Bronchial epithelial cell (primary cell): ENCODE measurements at regions not wholly inside any gene's neighbourhood (a gene's known extent, or its start where the extent isn't known, plus 50 kb on each side); places are given as distances from the start of the nearest gene placed in this dataset.
A peak's percentile ranks its signal among the peaks of the same experiment; 100 is the strongest.

Source experiments
- DNase-seq: peaks from one replicate; pipeline ENCODE4 v3.0.0-alpha.2; 2010; ENCODE audit warnings: low read depth
- FAIRE-seq: peaks from 2 replicates; lab custom pipeline; 2011; peaks lifted over from hg19 to GRCh38; lab: Jason Lieb, UNC
- H3K27me3 ChIP-seq: 2 replicates; pipeline ENCODE4 v1.5.1; 2011; ENCODE audit warnings: low read length; ENCODE audit not compliant: control insufficient read depth, insufficient read depth
- H3K36me3 ChIP-seq: 2 replicates; pipeline ENCODE4 v1.5.1; 2011; ENCODE audit warnings: low read length; ENCODE audit not compliant: control insufficient read depth, insufficient read depth
- H3K4me3 ChIP-seq: 2 replicates; pipeline ENCODE4 v1.5.1; 2011; ENCODE audit warnings: mild to moderate bottlenecking, low read depth, low read length, control low read depth
- CTCF ChIP-seq: IDR thresholded peaks from 2 replicates; pipeline ENCODE4 v1.5.1; 2011; ENCODE audit warnings: mild to moderate bottlenecking, moderate library complexity, low read length, control low read depth, inconsistent platforms; ENCODE audit not compliant: insufficient read depth, severe bottlenecking

- Histone ChIP-seq H3K27me3 (no peaks in the 10 kb centered on the region), H3K36me3 (no peaks in the 10 kb centered on the region), H3K4me3 (no peak overlapping the region)
- DNase-seq (no peak), FAIRE-seq (no peak)
- TF ChIP-seq CTCF, result no peak
Observed at GRCh38 chr11:42311514-42311913, 852.1 kb upstream of the LRRC4C start.

GRCh38 chr11:42311944-42312343 lies 852.5 kb upstream of the LRRC4C start:
- Histone ChIP-seq H3K27me3 (no peaks in the 10 kb centered on the region), H3K4me3 (no peak overlapping the region), H3K36me3 (no peaks in the 10 kb centered on the region)
- no peak for TF ChIP-seq CTCF
- DNase-seq (no peak), FAIRE-seq (no peak)

GRCh38 chr11:42315267-42315666 lies 855.8 kb upstream of the LRRC4C start:
- DNase-seq (peak; percentile 5), FAIRE-seq (no peak)
- H3K36me3 ChIP-seq, result no peaks in the 10 kb centered on the region
- H3K27me3 ChIP-seq, result no peaks in the 10 kb centered on the region
- no peak for TF ChIP-seq CTCF
- H3K4me3 ChIP-seq, result no peak overlapping the region

- H3K4me3 ChIP-seq, result no peak overlapping the region
- DNase-seq (no peak), FAIRE-seq (no peak)
- H3K27me3 ChIP-seq, result no peaks in the 10 kb centered on the region
- H3K36me3 ChIP-seq, result no peaks in the 10 kb centered on the region
- TF ChIP-seq CTCF, result no peak
Observed at GRCh38 chr11:42315846-42316245, 856.4 kb upstream of the LRRC4C start.

- DNase-seq (no peak), FAIRE-seq (no peak)
- Histone ChIP-seq H3K4me3 (no peak overlapping the region), H3K36me3 (no peaks in the 10 kb centered on the region), H3K27me3 (no peaks in the 10 kb centered on the region)
- no peak for TF ChIP-seq CTCF
Observed at GRCh38 chr11:42319921-42320320, 860.5 kb upstream of the LRRC4C start.

GRCh38 chr11:42329929-42330565 lies 870.6 kb upstream of the LRRC4C start:
- FAIRE-seq (no peak), DNase-seq (peak; percentile 10)
- Histone ChIP-seq H3K36me3 (no peaks in the 10 kb centered on the region), H3K27me3 (no peaks in the 10 kb centered on the region), H3K4me3 (no peak overlapping the region)
- TF ChIP-seq CTCF, result no peak
